Vagina (tissue), 2 donors: ENCODE measurements at regions not wholly inside any gene's neighbourhood (a gene's known extent, or its start where the extent isn't known, plus 50 kb on each side); places are given as distances from the start of the nearest gene placed in this dataset.

ENCODE experiments used
- DNase-seq, 2 donors: peaks; one replicate each; pipeline ENCODE4 v3.0.0-alpha.2; 2017; ENCODE audit errors: extremely low spot score in 2 of 2
- H3K27ac ChIP-seq: fragments of 200-600 bp; sonication (generic); one replicate; pipeline ENCODE4 v1.5.1; 2019
- H3K27me3 ChIP-seq: fragments of 200-600 bp; sonication (generic); one replicate; pipeline ENCODE4 v1.5.1; 2019
- H3K36me3 ChIP-seq, 2 donors: fragments of 200-600 bp; sonication (generic); one replicate each; pipeline ENCODE4 v1.5.1; 2017 to 2019
- H3K4me1 ChIP-seq: fragments of 200-600 bp; sonication (generic); one replicate; pipeline ENCODE4 v1.5.1; 2019
- H3K4me3 ChIP-seq, 2 donors: fragments of 200-600 bp; sonication (generic); 1 replicate in 1 of 2; 2 replicates in 1 of 2; pipeline ENCODE4 v1.5.1; 2016 to 2019
- H3K9me3 ChIP-seq: fragments of 200-600 bp; sonication (generic); one replicate; pipeline ENCODE4 v1.5.1; 2019
- POLR2A ChIP-seq, 2 donors: fragments of 450-650 bp; IDR thresholded peaks; one replicate each; pipeline ENCODE4 v1.6.1; 2017; ENCODE audit warnings: antibody characterized with exemption in 2 of 2, mild to moderate bottlenecking in 2 of 2, moderate library complexity in 2 of 2
- POLR2AphosphoS5 ChIP-seq, 2 donors: sonication (generic); formaldehyde crosslinking; IDR thresholded peaks; one replicate each; pipeline ENCODE4 v1.9.0; 2017; ENCODE audit warnings: antibody characterized with exemption in 2 of 2, mild to moderate bottlenecking in 2 of 2, low read depth in 1 of 2; ENCODE audit not compliant: insufficient read depth in 1 of 2
- intact Hi-C: fragments of 100-400 bp; cut with DNase I; formaldehyde crosslinking; loops from one replicate; pipeline ENCODE4 v1.15.1; 2023
- TF ChIP-seq, protein P1 (sequence below), 3 experiments: fragments of 450-650 bp in 2 of 3; fragments of 200-600 bp in 1 of 3; sonication (generic) in 1 of 3; IDR thresholded peaks; one replicate each; pipeline ENCODE4 v1.5.1; 2017 to 2019; ENCODE audit warnings: antibody characterized with exemption in 3 of 3, mild to moderate bottlenecking in 2 of 3, moderate library complexity in 2 of 3

DNA sequence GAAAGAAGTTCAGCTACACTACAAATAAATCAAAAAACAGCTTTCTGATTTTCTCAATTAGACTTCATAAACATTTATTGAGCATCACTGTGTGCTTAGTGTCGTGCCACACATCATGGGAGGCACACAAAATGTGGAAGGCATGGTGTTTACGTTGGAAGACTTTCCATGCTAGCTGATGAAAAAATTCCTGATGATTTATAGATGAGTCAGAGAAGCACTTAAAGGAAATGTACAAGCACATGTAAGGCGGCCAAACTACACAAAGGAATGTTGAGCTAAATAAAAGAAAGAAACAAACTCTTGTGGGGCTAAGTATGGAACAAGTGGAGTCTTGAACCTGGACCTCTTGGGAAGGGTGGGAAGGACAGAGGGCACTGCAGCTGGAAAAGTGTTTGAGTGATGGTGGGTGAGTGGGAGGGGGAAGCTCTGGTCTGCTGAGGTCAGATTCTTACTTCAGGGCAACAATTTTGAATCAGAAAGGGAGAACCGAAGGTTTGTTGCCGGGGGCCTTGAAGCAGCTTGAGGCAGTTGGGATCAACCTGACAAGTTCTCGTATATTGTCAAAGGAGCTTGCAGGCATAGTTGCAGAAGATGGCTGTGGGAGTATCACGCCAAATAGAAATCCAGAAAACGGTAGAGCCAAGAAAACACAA lies 66.9 kb downstream of the FOXB1 start:
- no peak for DNase-seq
- no peaks in the 10 kb centered on the region for H3K27me3 ChIP-seq
- no peaks in the 10 kb centered on the region for H3K9me3 ChIP-seq
- no peak overlapping the region for H3K4me3 ChIP-seq
- TF ChIP-seq POLR2A (IDR thresholded peaks at IDR 0.05) (no peak), POLR2AphosphoS5 (IDR thresholded peaks at IDR 0.05; ENCODE audit: insufficient read depth in 1 of 2, low read depth in 1 of 2) (no peak)
- TF ChIP-seq, protein P1, sequence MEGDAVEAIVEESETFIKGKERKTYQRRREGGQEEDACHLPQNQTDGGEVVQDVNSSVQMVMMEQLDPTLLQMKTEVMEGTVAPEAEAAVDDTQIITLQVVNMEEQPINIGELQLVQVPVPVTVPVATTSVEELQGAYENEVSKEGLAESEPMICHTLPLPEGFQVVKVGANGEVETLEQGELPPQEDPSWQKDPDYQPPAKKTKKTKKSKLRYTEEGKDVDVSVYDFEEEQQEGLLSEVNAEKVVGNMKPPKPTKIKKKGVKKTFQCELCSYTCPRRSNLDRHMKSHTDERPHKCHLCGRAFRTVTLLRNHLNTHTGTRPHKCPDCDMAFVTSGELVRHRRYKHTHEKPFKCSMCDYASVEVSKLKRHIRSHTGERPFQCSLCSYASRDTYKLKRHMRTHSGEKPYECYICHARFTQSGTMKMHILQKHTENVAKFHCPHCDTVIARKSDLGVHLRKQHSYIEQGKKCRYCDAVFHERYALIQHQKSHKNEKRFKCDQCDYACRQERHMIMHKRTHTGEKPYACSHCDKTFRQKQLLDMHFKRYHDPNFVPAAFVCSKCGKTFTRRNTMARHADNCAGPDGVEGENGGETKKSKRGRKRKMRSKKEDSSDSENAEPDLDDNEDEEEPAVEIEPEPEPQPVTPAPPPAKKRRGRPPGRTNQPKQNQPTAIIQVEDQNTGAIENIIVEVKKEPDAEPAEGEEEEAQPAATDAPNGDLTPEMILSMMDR (IDR thresholded peaks at IDR 0.05): no peak
- H3K4me1 ChIP-seq: no peaks in the 10 kb centered on the region
- H3K27ac ChIP-seq: no peak overlapping the region
- intact Hi-C loops: no loop called here
- no peaks in the 10 kb centered on the region for H3K36me3 ChIP-seq

DNA sequence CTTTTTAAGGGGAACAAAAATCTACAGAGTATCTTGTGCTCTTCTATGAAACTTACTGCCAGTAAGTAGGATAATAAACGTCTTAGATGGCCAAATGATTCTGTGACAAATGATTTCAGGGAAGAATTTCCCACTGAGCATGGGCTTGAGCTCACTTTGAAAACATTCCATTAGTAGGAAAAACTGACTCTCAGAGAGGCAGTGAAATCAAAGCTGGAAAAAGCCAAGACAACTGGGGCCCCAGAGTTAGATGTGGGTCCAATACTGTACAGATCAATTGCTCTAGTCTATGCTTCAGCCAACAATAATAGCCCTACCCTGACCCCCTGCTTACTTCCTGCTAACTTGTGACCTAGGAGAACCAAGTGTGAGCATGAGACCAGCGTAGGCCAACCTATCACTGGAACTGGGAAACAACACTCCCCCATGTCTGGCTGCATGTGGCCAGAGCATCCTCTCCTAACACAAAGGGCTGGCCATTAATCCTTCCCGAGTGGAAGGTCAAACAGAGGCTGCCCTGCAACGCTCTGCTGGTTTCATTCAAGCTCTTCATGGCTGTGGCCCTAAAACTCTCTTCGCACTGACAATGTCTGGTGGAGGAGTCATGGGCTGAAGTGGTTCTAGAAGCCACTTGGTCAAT lies 68.8 kb downstream of the FOXB1 start:
- no peak for DNase-seq
- TF ChIP-seq, protein P1 (IDR thresholded peaks at IDR 0.05): no peak
- TF ChIP-seq POLR2AphosphoS5 (IDR thresholded peaks at IDR 0.05; ENCODE audit: insufficient read depth in 1 of 2, low read depth in 1 of 2) (no peak), POLR2A (IDR thresholded peaks at IDR 0.05) (no peak)
- H3K4me1 ChIP-seq: no peaks in the 10 kb centered on the region
- intact Hi-C loops: no loop called here
- no peak overlapping the region for H3K27ac ChIP-seq
- no peak overlapping the region for H3K4me3 ChIP-seq
- H3K27me3 ChIP-seq: no peaks in the 10 kb centered on the region
- H3K36me3 ChIP-seq: no peaks in the 10 kb centered on the region
- no peaks in the 10 kb centered on the region for H3K9me3 ChIP-seq

DNA sequence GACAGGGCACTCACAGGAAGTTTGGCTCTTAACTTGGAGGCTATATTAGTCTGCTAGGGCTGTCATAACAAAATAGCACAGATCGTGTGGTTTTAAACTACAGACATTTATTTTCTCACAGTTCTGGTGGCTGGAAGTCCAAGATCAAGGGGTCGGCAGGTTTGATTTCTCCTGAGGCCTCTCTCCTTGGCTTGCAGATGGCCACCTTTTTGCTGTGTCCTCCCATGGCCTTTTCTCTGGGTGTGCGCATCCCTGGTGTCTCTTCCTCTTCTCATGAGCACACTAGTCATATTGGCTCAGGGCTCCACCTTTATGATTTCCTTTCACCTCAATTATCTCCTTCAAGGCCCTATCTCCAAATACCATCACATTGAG lies 69.3 kb downstream of the FOXB1 start:
- TF ChIP-seq POLR2AphosphoS5 (IDR thresholded peaks at IDR 0.05; ENCODE audit: insufficient read depth in 1 of 2, low read depth in 1 of 2) (no peak), POLR2A (IDR thresholded peaks at IDR 0.05) (no peak)
- TF ChIP-seq, protein P1 (IDR thresholded peaks at IDR 0.05): no peak

DNA sequence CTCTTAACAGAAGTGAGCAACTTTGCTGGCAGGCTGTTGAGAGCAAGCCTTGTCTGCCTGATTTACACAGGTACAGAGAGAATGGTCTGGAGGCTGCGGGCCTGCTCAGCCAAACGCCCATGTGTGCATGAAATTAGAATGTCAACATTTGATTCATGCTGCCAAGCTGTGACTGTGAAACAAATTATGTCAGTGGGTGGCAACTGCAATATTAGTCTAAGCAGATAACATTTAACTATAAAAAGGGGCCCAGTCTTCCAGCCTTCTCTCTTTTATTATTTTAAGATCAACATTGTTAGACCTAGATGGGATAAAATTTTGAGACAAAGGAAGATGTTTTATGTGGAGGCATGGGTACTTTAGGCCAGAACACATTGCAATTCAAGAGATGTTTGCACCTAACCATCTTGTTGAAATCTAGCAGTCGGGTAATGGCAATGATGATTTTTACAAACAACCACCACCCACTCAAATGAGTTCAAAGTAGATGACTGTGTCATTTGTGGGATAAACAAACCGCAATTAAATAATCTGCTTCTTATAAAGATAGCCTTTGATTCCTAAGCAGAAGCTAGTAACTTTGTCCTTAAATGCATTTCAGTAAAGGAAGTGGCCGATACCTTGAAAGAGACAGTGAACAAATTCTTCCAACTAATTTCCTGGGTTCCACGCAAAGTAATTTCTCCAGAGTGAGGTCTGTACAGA lies 70.2 kb downstream of the FOXB1 start:
- H3K36me3 ChIP-seq: no peaks in the 10 kb centered on the region
- no peaks in the 10 kb centered on the region for H3K9me3 ChIP-seq
- no peaks in the 10 kb centered on the region for H3K4me1 ChIP-seq
- DNase-seq: no peak
- H3K27ac ChIP-seq: no peak overlapping the region
- no peaks in the 10 kb centered on the region for H3K27me3 ChIP-seq
- intact Hi-C loops: no loop called here
- no peak for TF ChIP-seq POLR2AphosphoS5 (IDR thresholded peaks at IDR 0.05; ENCODE audit: insufficient read depth in 1 of 2, low read depth in 1 of 2)
- TF ChIP-seq, protein P1 (IDR thresholded peaks at IDR 0.05): no peak
- TF ChIP-seq POLR2A (IDR thresholded peaks at IDR 0.05): no peak
- H3K4me3 ChIP-seq: no peak overlapping the region

More for the DNA sequence above, 69.3 kb downstream of the FOXB1 start:
- Histone ChIP-seq H3K27me3 (no peaks in the 10 kb centered on the region), H3K4me3 (no peak overlapping the region), H3K4me1 (no peaks in the 10 kb centered on the region), H3K9me3 (no peaks in the 10 kb centered on the region), H3K36me3 (no peaks in the 10 kb centered on the region), H3K27ac (no peak overlapping the region)
- intact Hi-C loops: no loop called here
- no peak for DNase-seq

DNA sequence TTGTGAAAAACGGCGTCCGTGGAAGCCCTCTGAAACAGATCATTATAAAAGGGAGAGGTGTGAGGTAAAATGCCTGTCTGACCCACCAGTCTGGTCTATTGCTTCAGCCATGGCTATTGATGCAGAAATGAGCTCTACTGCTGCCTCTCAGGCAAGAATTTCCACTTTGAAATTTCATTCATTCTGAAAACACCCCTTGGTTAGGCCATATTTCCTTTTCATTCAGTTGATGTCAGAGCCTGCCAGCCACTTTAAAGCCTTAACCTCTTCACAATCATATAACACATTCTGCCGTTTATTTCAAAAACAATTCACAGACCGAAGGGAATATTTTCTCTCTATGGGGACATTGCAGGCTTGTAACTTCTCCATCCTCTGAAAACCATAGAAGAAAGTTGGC lies 71.9 kb downstream of the FOXB1 start:
- Histone ChIP-seq H3K27me3 (no peaks in the 10 kb centered on the region), H3K9me3 (no peaks in the 10 kb centered on the region), H3K4me3 (no peak overlapping the region), H3K4me1 (no peaks in the 10 kb centered on the region), H3K36me3 (no peaks in the 10 kb centered on the region), H3K27ac (no peak overlapping the region)
- no peak for DNase-seq
- no peak for TF ChIP-seq POLR2AphosphoS5 (IDR thresholded peaks at IDR 0.05; ENCODE audit: insufficient read depth in 1 of 2, low read depth in 1 of 2)
- TF ChIP-seq, protein P1 (IDR thresholded peaks at IDR 0.05): no peak
- TF ChIP-seq POLR2A (IDR thresholded peaks at IDR 0.05): no peak
- intact Hi-C loops: no loop called here
